Esophagus squamous epithelium (tissue), 5 donors: ENCODE measurements at regions not wholly inside any gene's neighbourhood (a gene's known extent, or its start where the extent isn't known, plus 50 kb on each side); places are given as distances from the start of the nearest gene placed in this dataset.
A peak's percentile ranks its signal among the peaks of the same experiment; 100 is the strongest.

ENCODE experiments used
- DNase-seq: peaks from one replicate; lab custom pipeline; 2025; lab: John Stamatoyannopoulos, UW
- H3K27ac ChIP-seq, 4 donors: fragments of 200-600 bp; sonication (generic); one replicate each; pipeline ENCODE4 v1.5.1; 2016 to 2019; ENCODE audit warnings: mild to moderate bottlenecking in 1 of 4
- H3K27me3 ChIP-seq, 4 donors: fragments of 200-600 bp; sonication (generic); 1 replicate in 3 of 4; 2 replicates in 1 of 4; pipeline versions ENCODE4 v1.5.1 to v1.6.0; 2017 to 2021; ENCODE audit warnings: antibody characterized with exemption in 1 of 4
- H3K36me3 ChIP-seq, 3 donors: fragments of 200-600 bp; sonication (generic); one replicate each; pipeline ENCODE4 v1.5.1; 2016 to 2019
- H3K4me1 ChIP-seq, 3 donors: fragments of 200-600 bp; sonication (generic); one replicate each; pipeline ENCODE4 v1.5.1; 2017 to 2019
- H3K4me3 ChIP-seq, 4 donors: fragments of 200-600 bp; sonication (generic); 1 replicate in 3 of 4; 2 replicates in 1 of 4; pipeline ENCODE4 v1.5.1; 2016 to 2019; ENCODE audit warnings: mild to moderate bottlenecking in 2 of 4, moderate library complexity in 1 of 4
- H3K9me3 ChIP-seq, 3 donors: fragments of 200-600 bp; sonication (generic); one replicate each; pipeline ENCODE4 v1.5.1; 2016 to 2019
- POLR2A ChIP-seq, 4 donors: fragments of 450-650 bp; IDR thresholded peaks; one replicate each; pipeline ENCODE4 v1.6.1; 2017; ENCODE audit warnings: antibody characterized with exemption in 4 of 4, mild to moderate bottlenecking in 4 of 4, moderate library complexity in 3 of 4
- WGBS, 2 donors: methylation state at CpG; one replicate each; pipeline ENCODE4 v1.1.5; 2018; 5-methylcytosine and 5-hydroxymethylcytosine counted together
- intact Hi-C: fragments of 100-400 bp; cut with DNase I; formaldehyde crosslinking; loops from one replicate; pipeline ENCODE4 v1.15.0; 2022
- TF ChIP-seq, protein P1 (sequence below), 6 experiments: fragments of 450-650 bp in 4 of 6; fragments of 200-600 bp in 2 of 6; sonication (generic) in 2 of 6; IDR thresholded peaks; one replicate each; pipeline ENCODE4 v1.5.1; 2016 to 2019; ENCODE audit warnings: antibody characterized with exemption in 6 of 6, mild to moderate bottlenecking in 4 of 6, moderate library complexity in 4 of 6
- donor health status: DM: yes; HTN: yes; CAD: no.

GRCh38 chr6:153963352-153963751 lies 75.7 kb upstream of the OPRM1 start:
- no peak for TF ChIP-seq POLR2A (IDR thresholded peaks at IDR 0.05)
- TF ChIP-seq, protein P1, sequence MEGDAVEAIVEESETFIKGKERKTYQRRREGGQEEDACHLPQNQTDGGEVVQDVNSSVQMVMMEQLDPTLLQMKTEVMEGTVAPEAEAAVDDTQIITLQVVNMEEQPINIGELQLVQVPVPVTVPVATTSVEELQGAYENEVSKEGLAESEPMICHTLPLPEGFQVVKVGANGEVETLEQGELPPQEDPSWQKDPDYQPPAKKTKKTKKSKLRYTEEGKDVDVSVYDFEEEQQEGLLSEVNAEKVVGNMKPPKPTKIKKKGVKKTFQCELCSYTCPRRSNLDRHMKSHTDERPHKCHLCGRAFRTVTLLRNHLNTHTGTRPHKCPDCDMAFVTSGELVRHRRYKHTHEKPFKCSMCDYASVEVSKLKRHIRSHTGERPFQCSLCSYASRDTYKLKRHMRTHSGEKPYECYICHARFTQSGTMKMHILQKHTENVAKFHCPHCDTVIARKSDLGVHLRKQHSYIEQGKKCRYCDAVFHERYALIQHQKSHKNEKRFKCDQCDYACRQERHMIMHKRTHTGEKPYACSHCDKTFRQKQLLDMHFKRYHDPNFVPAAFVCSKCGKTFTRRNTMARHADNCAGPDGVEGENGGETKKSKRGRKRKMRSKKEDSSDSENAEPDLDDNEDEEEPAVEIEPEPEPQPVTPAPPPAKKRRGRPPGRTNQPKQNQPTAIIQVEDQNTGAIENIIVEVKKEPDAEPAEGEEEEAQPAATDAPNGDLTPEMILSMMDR (IDR thresholded peaks at IDR 0.05) = no peak
- intact Hi-C loops = no loop called here
- 48 to 62% methylated on average over 3 of the region's 3 CpGs for WGBS, 2 donors

GRCh38 chr6:153962555-153962954 lies 76.5 kb upstream of the OPRM1 start:
- Histone ChIP-seq H3K4me1 (no peaks in the 10 kb centered on the region), H3K27ac (no peak overlapping the region), H3K27me3 (no peaks in the 10 kb centered on the region), H3K9me3 (no peaks in the 10 kb centered on the region), H3K4me3 (no peak overlapping the region), H3K36me3 (no peaks in the 10 kb centered on the region)
- TF ChIP-seq, protein P1 (IDR thresholded peaks at IDR 0.05) = no peak
- TF ChIP-seq POLR2A (IDR thresholded peaks at IDR 0.05) = no peak
- intact Hi-C loops = no loop called here
- DNase-seq = no peak
- 43 to 50% methylated on average over 2 of the region's 2 CpGs for WGBS, 2 donors

More at GRCh38 chr6:153963352-153963751, 75.7 kb upstream of the OPRM1 start:
- DNase-seq = no peak
- Histone ChIP-seq H3K9me3 (no peaks in the 10 kb centered on the region), H3K27ac (no peak overlapping the region), H3K4me3 (no peak overlapping the region), H3K27me3 (no peaks in the 10 kb centered on the region), H3K4me1 (no peaks in the 10 kb centered on the region), H3K36me3 (no peaks in the 10 kb centered on the region)

GRCh38 chr6:153960741-153961140 lies 78.3 kb upstream of the OPRM1 start:
- H3K9me3 ChIP-seq = no peaks in the 10 kb centered on the region
- TF ChIP-seq, protein P1 (IDR thresholded peaks at IDR 0.05) = no peak
- TF ChIP-seq POLR2A (IDR thresholded peaks at IDR 0.05) = no peak
- H3K36me3 ChIP-seq = no peaks in the 10 kb centered on the region
- intact Hi-C loops = no loop called here
- H3K4me1 ChIP-seq = no peaks in the 10 kb centered on the region
- 30 to 50% methylated on average over 1 of the region's 1 CpG for WGBS, 2 donors
- H3K27me3 ChIP-seq = no peaks in the 10 kb centered on the region
- no peak for DNase-seq
- no peak overlapping the region for H3K4me3 ChIP-seq
- H3K27ac ChIP-seq = no peak overlapping the region

DNA sequence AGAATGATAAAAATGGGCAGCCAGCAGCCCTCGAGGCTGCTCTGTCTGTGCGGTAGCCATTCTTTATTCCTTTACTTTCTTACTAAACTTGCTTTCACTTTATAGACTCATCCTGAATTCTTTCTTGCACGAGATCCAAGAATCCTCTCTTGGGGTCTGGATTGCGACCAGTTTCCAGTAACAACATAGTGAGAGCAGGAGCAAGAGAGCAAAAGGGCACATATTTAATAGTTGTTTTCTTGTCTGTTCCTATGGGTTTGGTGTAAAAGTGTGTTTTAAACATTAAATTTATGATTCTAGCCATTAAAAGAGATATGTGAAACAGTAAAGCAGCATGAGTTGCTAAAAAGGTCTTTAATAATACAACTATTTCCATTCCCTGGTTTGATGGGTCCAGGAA lies 78.8 kb upstream of the OPRM1 start:
- H3K4me3 ChIP-seq = peak overlapping the region in 1 of 4 donors; percentile 26
- no peaks in the 10 kb centered on the region for H3K27me3 ChIP-seq
- TF ChIP-seq, protein P1 (IDR thresholded peaks at IDR 0.05) = no peak
- TF ChIP-seq POLR2A (IDR thresholded peaks at IDR 0.05) = no peak
- H3K36me3 ChIP-seq = no peaks in the 10 kb centered on the region
- no peaks in the 10 kb centered on the region for H3K9me3 ChIP-seq
- H3K27ac ChIP-seq = no peak overlapping the region
- 48 to 56% methylated on average over 4 of the region's 4 CpGs for WGBS, 2 donors
- DNase-seq = no peak
- intact Hi-C loops = no loop called here
- no peaks in the 10 kb centered on the region for H3K4me1 ChIP-seq

- no peak overlapping the region for H3K27ac ChIP-seq
- H3K27me3 ChIP-seq = no peaks in the 10 kb centered on the region
- TF ChIP-seq POLR2A (IDR thresholded peaks at IDR 0.05) = no peak
- TF ChIP-seq, protein P1 (IDR thresholded peaks at IDR 0.05) = no peak
- 60 to 73% methylated on average over 1 of the region's 1 CpG for WGBS, 2 donors
- H3K36me3 ChIP-seq = no peaks in the 10 kb centered on the region
- intact Hi-C loops = no loop called here
- no peak overlapping the region for H3K4me3 ChIP-seq
- DNase-seq = no peak
- H3K9me3 ChIP-seq = no peaks in the 10 kb centered on the region
- no peaks in the 10 kb centered on the region for H3K4me1 ChIP-seq
Measured at GRCh38 chr6:153959276-153959675, 79.8 kb upstream of the OPRM1 start.
